ENCODE measurements at regions not wholly inside any gene's neighbourhood (a gene's known extent, or its start where the extent isn't known, plus 50 kb on each side); places are given as distances from the start of the nearest gene placed in this dataset.
A peak's percentile ranks its signal among the peaks of the same experiment; 100 is the strongest.

GRCh38 chr5:67308988-67309688, 112.5 kb upstream of the CD180 start:
- FAIRE-seq, result no peak

- no peak for FAIRE-seq
Observed at GRCh38 chr5:67306965-67307607, 110.5 kb upstream of the CD180 start.

DNA sequence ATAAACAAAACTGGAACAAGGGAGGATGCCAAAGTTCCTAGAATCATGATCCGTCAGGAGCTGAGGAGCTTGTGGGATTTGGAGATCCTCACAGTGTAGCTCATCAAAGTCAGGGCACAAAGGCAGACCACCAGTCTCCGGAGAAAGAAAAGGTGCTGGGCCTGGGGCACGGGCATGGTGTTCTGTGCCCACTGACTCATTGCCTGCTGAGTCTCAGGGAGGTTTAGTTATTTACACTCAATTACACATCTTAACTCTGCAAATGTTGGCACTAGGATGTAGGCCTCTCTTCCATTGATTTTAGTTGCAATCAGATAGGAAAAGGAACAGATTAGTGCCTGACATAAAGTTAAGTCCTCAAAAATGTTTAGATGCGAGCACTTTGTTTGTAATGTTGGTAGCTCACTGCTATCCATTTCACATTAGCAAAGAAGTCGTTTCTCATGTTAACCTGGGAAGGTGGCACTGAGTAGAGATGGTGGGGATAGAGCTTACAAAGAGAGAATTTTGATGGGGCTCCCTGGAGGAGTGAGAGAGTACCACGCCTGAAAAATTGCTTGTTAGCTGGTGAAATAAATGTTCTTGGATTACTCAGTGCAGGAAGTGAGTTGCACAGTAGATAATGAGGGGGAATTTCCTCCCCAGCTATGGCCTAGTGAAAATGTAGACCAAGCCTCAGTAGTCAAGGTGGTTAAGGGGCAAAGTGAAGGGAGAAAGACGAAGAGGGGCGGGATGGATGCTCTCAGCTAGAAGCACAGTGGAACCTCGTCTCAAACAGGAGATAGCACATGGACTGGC, 109.5 kb upstream of the CD180 start:
- no peak for FAIRE-seq

- no peak for FAIRE-seq
Observed at GRCh38 chr5:67305401-67305800, 108.8 kb upstream of the CD180 start.

DNA sequence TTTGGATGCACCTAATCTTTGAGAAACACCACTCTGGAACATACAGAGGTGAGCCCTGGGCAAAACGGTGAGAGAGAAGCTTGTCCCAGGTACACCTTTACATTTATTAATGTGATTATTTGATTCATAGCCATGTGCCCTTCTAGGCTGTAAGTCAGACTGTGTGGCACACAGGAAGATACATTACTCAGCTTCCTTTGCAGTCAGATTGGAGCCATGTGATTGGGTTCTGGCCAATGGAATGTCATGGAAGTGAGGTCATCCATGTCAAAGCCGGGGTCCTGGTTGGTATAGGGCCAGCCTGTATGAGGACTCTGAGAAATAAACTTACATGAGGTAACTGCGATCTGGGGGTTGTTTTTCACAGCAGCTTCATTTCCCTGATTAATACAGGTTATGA, 106.8 kb upstream of the CD180 start:
- no peak for FAIRE-seq

DNA sequence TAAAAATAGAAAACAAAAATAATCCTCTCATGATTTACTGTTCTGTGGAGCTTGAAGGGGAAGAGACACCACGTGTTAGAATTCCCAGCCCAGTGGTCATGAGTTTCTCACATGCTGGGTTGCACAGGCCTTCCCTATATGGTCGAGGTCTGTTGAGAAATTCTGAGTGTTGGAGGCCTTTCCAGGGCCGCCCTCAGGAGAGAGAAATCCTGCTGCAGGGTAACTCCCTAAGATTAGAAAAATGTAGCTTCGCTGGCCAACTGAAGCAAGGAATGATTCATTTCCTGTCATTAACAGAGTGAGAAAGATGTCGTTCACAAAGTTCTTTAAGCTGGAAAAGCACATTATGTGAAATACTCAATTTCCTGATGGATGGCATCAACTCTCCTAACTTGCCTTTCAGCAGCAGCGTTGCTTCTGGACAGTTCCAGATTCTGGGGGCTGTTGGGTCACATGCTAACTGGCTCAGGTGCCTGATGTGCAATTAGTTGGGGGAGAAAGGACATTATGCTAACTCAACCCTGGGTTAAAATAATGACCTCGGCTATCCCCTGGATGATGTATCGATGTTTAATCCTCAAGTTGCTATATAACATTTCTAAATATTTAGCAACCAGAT, 104.8 kb upstream of the CD180 start:
- FAIRE-seq, result no peak

DNA sequence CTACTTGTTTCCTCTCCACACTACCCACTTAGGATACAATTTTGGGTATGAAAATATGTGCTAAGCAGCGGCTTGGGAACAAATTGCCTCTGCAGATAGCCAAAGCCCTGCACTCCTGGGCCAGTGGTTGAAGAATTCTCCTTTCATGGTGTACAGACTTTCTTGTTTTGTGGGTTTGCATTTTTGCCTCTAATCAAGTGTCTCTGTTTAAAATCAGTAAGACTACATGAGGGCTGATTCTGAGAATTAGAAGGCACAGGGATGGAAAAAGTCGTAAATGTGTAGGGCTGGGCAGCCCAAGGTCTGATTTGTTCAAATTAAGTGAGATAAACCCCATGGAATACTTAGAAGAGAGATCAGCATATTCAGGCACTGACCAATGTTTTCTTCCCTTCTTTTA, 103.7 kb upstream of the CD180 start:
- no peak for FAIRE-seq

GRCh38 chr5:67299231-67299735, 102.7 kb upstream of the CD180 start:
- no peak for FAIRE-seq

- no peak for FAIRE-seq
Observed at GRCh38 chr5:67297802-67298532, 101.4 kb upstream of the CD180 start.

DNA sequence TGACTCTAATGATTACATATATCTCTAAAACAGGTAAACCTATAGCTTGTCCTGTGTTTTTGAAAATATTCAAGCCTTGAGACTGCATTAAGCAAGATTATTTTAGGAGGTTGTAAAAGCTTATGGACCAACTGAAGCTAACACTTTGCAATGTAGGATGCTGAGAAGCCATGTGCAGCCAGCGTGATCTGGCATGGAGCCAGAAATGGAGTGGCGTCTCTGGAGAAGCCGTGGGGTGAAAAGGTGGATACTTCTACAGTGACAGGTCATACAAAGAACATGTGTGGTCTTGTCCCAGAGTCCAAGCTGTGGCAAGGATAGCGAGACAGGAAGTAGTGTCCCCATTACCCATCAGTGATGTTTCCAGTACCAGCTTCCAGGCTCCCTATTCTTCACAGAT, 100.8 kb upstream of the CD180 start:
- FAIRE-seq, result no peak

GRCh38 chr5:67294266-67294938, 97.8 kb upstream of the CD180 start:
- FAIRE-seq, result no peak

DNA sequence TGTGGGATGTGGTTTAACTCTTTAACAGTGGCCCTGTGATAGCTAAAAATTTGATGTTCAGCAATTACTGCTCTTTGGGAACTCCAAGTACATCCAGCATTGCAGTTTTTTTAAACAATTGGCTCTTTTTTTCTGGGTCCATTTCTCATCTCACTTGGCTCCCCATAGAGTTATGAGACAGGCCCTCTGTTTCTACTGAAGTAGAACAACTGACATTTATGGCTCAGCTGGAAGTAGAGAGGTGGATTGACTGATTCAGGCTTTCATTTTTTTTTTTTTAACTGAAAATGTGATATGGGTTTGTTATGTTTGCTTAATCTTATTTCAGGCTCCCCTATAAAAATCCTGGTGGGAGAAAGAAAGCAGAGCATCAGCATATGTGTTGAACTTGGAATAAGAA, 96.6 kb upstream of the CD180 start:
- FAIRE-seq, result no peak

DNA sequence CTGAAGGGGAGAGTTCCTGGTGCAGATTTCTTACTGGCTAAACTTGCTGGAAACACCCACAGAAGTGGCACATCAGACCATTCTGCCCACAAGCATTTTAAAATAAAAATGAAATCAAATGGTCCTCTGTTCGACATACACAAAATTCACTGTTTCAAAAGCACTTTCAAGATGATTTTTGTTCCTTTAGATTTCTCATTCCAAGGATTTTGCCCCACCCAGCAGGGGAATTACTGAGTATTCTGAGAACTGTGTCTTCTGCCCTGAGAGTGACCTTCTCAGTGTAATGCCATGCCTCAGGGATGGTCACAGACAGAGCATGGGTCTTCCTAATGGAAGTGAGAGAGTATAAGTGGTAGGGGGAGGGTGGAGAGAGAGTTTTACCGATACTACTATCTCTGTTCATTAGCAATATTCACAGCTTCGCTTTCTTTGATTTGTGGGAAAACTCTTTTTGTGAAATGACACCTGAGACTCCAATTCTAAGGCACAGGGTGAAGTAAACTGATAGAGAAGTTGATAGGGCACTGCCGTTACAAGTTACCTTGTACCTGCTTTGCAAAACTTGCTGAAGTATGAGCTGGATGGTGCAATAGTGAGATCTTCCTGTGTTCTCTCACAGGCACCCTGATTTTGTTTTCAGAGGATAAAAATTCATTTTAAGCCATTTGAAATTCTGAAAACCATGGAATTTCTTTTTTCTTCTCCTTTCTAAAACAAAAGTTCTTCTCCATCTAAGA, 95.8 kb upstream of the CD180 start:
- no peak for FAIRE-seq

DNA sequence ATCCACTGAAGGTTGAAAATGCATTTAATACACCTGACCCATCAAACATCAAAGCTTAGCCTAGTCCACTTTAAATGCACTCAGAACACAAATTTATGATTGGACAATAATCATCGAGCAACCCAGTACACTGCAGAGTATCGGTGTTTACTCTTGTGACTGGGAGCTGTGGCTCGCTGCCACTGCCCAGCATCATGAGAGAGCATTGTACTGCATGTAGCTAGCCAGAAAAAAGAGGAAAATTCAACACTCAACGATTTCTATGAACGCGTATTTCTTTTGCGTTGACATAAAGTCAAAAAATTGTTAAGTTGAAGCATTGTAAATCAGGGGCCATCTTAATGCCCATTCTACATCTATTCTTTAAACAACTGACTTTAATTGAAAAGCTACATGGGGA, 95.1 kb upstream of the CD180 start:
- no peak for FAIRE-seq

- FAIRE-seq, result no peak
Observed at GRCh38 chr5:67291066-67291465, 94.5 kb upstream of the CD180 start.

- FAIRE-seq, result no peak
Observed at GRCh38 chr5:67290655-67291054, 94.1 kb upstream of the CD180 start.

DNA sequence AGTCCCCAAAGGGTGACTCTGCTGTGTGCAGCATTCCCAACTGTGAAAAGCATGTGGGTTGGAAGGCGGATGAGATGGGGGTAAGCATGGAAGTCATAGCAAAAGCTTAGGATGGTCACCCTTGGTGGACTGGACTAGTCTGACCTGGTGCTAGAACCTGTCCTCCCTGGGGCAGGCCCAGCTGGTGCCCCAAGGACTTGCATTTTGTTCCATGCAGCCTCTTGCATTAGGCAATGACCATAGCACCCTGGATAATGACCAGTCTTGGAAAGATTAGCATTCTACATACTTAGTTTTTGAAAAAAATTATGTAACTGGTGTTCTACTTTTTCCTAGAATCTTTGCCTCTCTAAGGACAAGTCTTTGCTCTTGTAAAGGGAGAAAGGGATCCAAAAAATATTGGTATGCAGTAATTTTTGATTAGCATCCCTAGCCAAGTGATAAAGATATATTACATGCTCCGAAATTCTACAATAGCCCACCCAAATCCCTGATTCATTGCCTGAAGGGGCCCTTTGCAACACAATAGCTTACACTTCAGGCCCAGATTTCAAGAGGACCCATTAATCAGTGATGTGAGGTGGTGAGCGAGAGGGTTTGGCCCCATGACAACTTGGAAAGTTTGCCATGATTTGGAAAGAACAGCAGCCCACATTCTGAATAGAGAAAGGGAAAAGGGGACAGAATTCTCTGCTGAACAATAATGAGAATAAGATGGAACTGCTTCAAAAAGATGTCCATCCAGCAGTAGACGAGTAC, 93.3 kb upstream of the CD180 start:
- no peak for FAIRE-seq

DNA sequence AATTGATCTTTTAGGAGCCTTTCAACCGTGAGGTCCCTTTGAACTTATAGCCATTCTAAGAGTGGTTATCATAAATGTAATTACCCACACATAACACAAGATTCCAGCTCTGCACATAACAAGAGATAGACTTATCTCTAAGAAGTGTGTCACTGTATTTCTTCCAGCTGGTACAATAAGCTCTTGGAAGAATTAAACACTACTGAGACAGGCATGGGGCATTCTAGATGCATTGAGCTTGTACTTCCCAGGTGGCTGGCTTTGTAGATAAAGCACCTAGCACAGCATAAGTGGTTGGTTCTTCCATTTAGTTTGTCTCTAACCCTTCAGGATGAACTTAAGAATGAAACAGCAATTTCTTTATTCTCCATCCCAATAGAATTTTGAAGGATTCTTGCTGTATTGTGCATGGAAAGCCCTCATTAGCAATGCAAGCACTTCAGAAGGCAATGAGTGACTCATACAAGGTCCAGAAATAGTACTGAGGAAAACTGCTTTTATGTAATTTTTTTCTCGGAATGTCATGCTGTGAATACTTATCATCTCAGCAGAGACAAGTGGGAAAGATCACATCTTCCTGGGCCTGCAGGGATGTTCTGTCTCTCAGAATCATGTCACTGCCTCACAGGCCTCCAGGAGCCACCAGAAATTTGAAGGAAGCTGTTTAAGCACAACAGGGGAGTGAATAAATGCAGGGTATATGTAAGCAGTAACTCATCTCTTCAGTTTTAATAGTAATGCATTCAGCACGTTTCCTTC, 91.1 kb upstream of the CD180 start:
- FAIRE-seq, result peak; percentile 88

GRCh38 chr5:67286006-67286405, 89.4 kb upstream of the CD180 start:
- FAIRE-seq, result no peak

DNA sequence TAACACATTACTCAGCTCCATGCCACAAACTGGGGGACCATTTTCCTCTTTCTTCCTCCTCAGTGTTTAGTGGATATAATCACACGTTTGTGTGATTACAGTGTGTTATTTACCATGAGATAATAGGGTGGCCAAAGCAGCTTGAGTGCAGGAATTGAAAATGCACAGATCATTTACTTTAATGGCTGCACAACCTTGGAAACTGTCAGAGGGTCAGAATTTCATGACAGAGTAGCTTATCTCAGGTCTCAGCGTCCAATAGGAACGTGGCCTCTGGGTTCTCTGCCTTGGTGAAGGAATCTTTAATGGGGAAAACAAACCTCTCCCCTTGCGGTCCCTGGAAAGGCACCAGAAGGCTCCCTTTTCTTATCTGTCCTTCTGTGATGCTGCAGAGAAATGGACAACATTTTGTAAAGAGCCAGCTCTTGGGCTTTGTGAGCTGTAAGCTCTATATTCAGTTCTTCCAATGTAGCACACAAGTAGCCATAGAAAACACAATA, 87.4 kb upstream of the CD180 start:
- no peak for FAIRE-seq

Data from islet of Langerhans (tissue), 1 donor.